ENCODE measurements at regions not wholly inside any gene's neighbourhood (a gene's known extent, or its start where the extent isn't known, plus 50 kb on each side); places are given as distances from the start of the nearest gene placed in this dataset.

DNA sequence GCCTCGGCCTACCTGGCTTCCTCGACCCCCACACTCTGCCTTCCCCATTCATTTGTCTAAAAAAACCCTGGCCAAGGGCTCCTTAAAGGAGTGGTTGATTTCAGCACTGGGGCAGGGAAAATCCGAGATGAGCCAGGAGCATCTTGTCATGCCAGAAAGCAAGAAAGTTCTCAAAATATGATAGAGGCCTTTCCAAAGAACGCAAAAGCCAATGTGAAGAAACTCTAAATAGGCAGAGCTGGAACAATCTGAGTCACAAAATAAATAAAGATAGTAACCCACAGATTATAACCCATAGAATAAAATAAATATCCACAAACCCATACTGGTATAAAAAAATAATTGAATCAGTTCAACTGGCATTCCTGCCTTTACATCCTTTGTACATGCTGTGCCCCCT is 192.3 kb upstream of the SALL1 start:
- no peak overlapping the region for H3K27ac ChIP-seq (ENCODE audit: low read depth, low read length)
- H3K4me3 ChIP-seq (ENCODE audit: insufficient read depth, low read length): no peak overlapping the region
- DNase-seq (ENCODE audit: insufficient read length, low spot score, missing footprints): no peak
- H3K36me3 ChIP-seq (ENCODE audit: insufficient read depth, low read length): no peaks in the 10 kb centered on the region
- H3K9me3 ChIP-seq (ENCODE audit: low read depth, low read length): no peaks in the 10 kb centered on the region
- H3K27me3 ChIP-seq (ENCODE audit: insufficient read depth, low read length): no peaks in the 10 kb centered on the region
- H3K79me2 ChIP-seq (ENCODE audit: insufficient read depth, low read length): no peaks in the 10 kb centered on the region
- H4K20me1 ChIP-seq (ENCODE audit: insufficient read depth, low read length): no peaks in the 10 kb centered on the region
- H3K4me2 ChIP-seq (ENCODE audit: insufficient read depth, low read length): no peak overlapping the region
- no peak for TF ChIP-seq CTCF (IDR thresholded peaks at IDR 0.05; ENCODE audit: extremely low read depth, low read depth, low read length)
- no peak overlapping the region for H2AFZ ChIP-seq (ENCODE audit: low read length)
- H3K4me1 ChIP-seq (ENCODE audit: insufficient read depth, low read length): no peaks in the 10 kb centered on the region

GRCh38 chr16:51341204-51341603 is 190.1 kb upstream of the SALL1 start:
- H3K4me1 ChIP-seq (ENCODE audit: insufficient read depth, low read length): no peaks in the 10 kb centered on the region
- no peak for TF ChIP-seq CTCF (IDR thresholded peaks at IDR 0.05; ENCODE audit: extremely low read depth, low read depth, low read length)
- DNase-seq (ENCODE audit: insufficient read length, low spot score, missing footprints): no peak
- no peak overlapping the region for H3K4me2 ChIP-seq (ENCODE audit: insufficient read depth, low read length)
- H3K36me3 ChIP-seq (ENCODE audit: insufficient read depth, low read length): no peaks in the 10 kb centered on the region
- no peaks in the 10 kb centered on the region for H4K20me1 ChIP-seq (ENCODE audit: insufficient read depth, low read length)
- H2AFZ ChIP-seq (ENCODE audit: low read length): no peak overlapping the region
- H3K27me3 ChIP-seq (ENCODE audit: insufficient read depth, low read length): no peaks in the 10 kb centered on the region
- no peaks in the 10 kb centered on the region for H3K79me2 ChIP-seq (ENCODE audit: insufficient read depth, low read length)
- no peak overlapping the region for H3K4me3 ChIP-seq (ENCODE audit: insufficient read depth, low read length)
- no peaks in the 10 kb centered on the region for H3K9me3 ChIP-seq (ENCODE audit: low read depth, low read length)
- H3K27ac ChIP-seq (ENCODE audit: low read depth, low read length): no peak overlapping the region

- H4K20me1 ChIP-seq (ENCODE audit: insufficient read depth, low read length): no peaks in the 10 kb centered on the region
- H3K4me1 ChIP-seq (ENCODE audit: insufficient read depth, low read length): no peaks in the 10 kb centered on the region
- no peak for TF ChIP-seq CTCF (IDR thresholded peaks at IDR 0.05; ENCODE audit: extremely low read depth, low read depth, low read length)
- no peaks in the 10 kb centered on the region for H3K27me3 ChIP-seq (ENCODE audit: insufficient read depth, low read length)
- H3K9me3 ChIP-seq (ENCODE audit: low read depth, low read length): no peaks in the 10 kb centered on the region
- no peaks in the 10 kb centered on the region for H3K36me3 ChIP-seq (ENCODE audit: insufficient read depth, low read length)
- no peak overlapping the region for H2AFZ ChIP-seq (ENCODE audit: low read length)
- H3K4me3 ChIP-seq (ENCODE audit: insufficient read depth, low read length): no peak overlapping the region
- DNase-seq (ENCODE audit: insufficient read length, low spot score, missing footprints): no peak
- H3K27ac ChIP-seq (ENCODE audit: low read depth, low read length): no peak overlapping the region
- no peaks in the 10 kb centered on the region for H3K79me2 ChIP-seq (ENCODE audit: insufficient read depth, low read length)
- H3K4me2 ChIP-seq (ENCODE audit: insufficient read depth, low read length): no peak overlapping the region
These were observed 186.6 kb upstream of the SALL1 start for GRCh38 chr16:51337662-51338061.

DNA sequence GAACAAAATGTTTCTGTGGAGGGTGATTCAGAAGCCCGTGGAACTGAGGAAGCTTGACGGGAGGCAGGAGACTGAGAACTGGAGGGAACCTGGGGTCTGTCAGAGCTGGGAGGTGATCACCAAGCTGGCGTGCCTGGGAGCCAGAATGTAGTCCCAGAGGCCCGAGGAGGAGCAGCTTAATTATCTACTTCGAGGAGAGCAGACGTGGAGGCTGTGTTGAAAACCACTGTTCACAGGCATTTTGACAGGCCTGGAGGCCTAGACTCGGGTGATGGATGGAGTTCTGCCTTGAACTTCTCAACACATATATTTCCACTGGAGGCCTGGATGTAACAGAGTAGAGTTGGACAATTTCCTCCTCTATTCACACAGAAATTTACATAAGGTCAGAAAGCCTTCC is 177.7 kb upstream of the SALL1 start:
- H3K4me1 ChIP-seq (ENCODE audit: insufficient read depth, low read length): peaks cover 7% of the 10 kb centered on the region
- TF ChIP-seq CTCF (IDR thresholded peaks at IDR 0.05; ENCODE audit: extremely low read depth, low read depth, low read length): no peak
- no peaks in the 10 kb centered on the region for H4K20me1 ChIP-seq (ENCODE audit: insufficient read depth, low read length)
- no peaks in the 10 kb centered on the region for H3K27me3 ChIP-seq (ENCODE audit: insufficient read depth, low read length)
- H2AFZ ChIP-seq (ENCODE audit: low read length): no peak overlapping the region
- no peak for DNase-seq (ENCODE audit: insufficient read length, low spot score, missing footprints)
- H3K27ac ChIP-seq (ENCODE audit: low read depth, low read length): no peak overlapping the region
- no peaks in the 10 kb centered on the region for H3K9me3 ChIP-seq (ENCODE audit: low read depth, low read length)
- no peak overlapping the region for H3K4me2 ChIP-seq (ENCODE audit: insufficient read depth, low read length)
- no peak overlapping the region for H3K4me3 ChIP-seq (ENCODE audit: insufficient read depth, low read length)
- no peaks in the 10 kb centered on the region for H3K36me3 ChIP-seq (ENCODE audit: insufficient read depth, low read length)
- no peaks in the 10 kb centered on the region for H3K79me2 ChIP-seq (ENCODE audit: insufficient read depth, low read length)
